C4-2B (cell line): ENCODE measurements at regions not wholly inside any gene's neighbourhood (a gene's known extent, or its start where the extent isn't known, plus 50 kb on each side); places are given as distances from the start of the nearest gene placed in this dataset.

Experiments
- H3K27ac ChIP-seq: fragments of 450-650 bp; 2 replicates; pipeline ENCODE4 v1.5.1; 2017
- CTCF ChIP-seq: fragments of 450-650 bp; conservative IDR thresholded peaks from 2 replicates; pipeline ENCODE4 v1.5.1; 2017; ENCODE audit warnings: mild to moderate bottlenecking
- ZFX ChIP-seq: fragments of 450-650 bp; IDR thresholded peaks from 2 replicates; pipeline ENCODE4 v1.6.1; 2017

GRCh38 chr16:65278874-65279273 is 157.0 kb upstream of the CDH11 start:
- no peak overlapping the region for H3K27ac ChIP-seq
- no peak for TF ChIP-seq CTCF
- no peak for TF ChIP-seq ZFX

DNA sequence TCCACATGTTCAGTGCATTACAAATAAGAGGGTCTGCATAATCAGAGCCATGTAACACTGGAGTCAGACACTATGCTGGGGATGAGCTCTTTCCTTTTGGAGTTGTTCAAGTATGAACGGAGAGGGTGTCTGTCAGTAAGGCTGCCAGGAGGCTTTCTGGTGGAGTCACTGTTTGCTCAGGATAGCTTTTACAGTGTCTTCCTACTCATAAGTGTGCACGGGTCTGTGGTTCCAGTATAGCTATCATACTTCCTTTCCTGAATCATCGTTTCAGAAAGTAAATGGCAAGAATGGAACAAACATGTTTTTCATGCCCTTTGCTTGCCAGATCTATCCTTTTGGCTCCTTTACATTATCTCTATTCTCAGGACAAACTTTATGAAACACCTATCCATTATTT is 152.7 kb upstream of the CDH11 start:
- TF ChIP-seq ZFX (no peak), CTCF (no peak)
- no peak overlapping the region for H3K27ac ChIP-seq

- no peak overlapping the region for H3K27ac ChIP-seq
- no peak for TF ChIP-seq CTCF
- TF ChIP-seq ZFX, result no peak
Measured at GRCh38 chr16:65272699-65273414, 151.0 kb upstream of the CDH11 start.

DNA sequence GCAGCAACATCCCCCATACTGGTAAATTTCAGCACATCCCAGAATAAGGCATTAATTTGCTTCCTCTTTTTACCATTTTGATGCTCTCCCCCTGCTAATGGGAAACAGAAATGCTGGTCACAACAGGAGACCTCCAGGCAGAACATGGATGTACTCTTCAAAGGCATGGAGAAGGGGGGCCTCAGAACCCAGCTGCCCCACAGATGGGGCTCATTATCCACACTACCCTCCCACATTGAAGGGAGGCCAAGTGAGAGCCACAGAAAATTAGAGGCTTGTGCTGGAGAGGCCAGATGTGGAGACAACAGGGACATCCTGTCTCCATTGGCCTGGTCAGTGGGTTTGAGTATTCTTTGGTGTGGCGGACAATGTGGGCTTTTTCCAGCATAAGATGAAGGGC is 150.1 kb upstream of the CDH11 start:
- no peak for TF ChIP-seq CTCF
- no peak for TF ChIP-seq ZFX
- no peak overlapping the region for H3K27ac ChIP-seq

DNA sequence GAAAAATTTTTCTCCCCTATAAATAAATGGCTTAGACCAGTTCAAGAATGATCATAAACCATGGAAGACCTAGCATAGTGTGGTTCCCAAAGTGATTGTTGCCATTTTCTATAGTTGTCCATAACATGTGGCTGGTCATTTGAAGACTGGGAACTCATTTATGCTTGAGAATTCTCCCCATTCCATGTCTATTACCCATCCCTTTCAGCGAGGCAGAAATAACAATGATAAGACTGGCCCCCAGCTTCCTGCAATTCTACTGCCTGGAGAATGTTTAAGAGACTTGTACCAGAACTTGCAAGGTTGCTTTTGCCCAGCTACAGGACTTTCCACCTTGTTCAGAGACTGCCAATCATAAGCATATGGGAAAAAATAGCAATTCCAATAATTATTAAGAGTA is 146.5 kb upstream of the CDH11 start:
- TF ChIP-seq CTCF (no peak), ZFX (no peak)
- H3K27ac ChIP-seq, result no peak overlapping the region

DNA sequence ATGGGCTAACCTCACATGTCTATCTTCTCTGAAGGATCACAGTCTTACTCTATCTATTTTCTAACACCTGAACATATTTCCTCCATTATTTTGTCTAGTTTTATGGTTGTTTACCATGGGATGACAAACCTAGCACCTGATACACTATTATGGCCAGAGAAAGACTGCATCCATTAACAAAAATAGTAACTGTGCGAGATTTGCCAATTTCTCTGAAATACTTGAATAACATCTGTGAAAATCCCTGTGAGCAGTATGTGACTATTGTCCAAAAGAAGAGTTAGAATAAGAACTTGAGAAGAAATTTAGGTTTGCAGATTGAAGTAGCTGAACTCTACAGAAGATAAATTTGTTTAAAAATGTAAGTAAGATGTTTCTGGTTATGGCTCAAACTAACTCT is 142.0 kb upstream of the CDH11 start:
- no peak overlapping the region for H3K27ac ChIP-seq
- no peak for TF ChIP-seq ZFX
- no peak for TF ChIP-seq CTCF

DNA sequence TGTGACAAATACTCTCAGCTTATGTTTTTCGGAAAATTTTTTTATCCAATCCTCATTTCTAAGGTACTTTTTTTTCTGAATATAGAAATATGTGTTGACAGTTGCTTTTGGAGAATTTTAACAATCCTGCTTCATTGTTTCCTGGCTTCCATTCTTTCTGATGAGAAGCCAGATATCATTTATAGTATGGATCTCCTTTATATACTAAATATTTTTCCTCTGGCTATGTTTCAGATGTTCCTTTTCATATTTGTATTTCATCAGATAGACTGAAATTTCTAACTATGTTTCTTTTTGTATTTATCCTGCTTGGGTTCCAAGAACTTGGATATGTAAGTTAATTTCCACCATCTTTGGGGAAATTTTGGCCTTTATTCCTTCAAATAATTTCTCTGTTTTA is 138.9 kb upstream of the CDH11 start:
- no peak for TF ChIP-seq CTCF
- TF ChIP-seq ZFX, result no peak
- no peak overlapping the region for H3K27ac ChIP-seq
